ENCODE measurements at regions not wholly inside any gene's neighbourhood (a gene's known extent, or its start where the extent isn't known, plus 50 kb on each side); places are given as distances from the start of the nearest gene placed in this dataset.

DNA sequence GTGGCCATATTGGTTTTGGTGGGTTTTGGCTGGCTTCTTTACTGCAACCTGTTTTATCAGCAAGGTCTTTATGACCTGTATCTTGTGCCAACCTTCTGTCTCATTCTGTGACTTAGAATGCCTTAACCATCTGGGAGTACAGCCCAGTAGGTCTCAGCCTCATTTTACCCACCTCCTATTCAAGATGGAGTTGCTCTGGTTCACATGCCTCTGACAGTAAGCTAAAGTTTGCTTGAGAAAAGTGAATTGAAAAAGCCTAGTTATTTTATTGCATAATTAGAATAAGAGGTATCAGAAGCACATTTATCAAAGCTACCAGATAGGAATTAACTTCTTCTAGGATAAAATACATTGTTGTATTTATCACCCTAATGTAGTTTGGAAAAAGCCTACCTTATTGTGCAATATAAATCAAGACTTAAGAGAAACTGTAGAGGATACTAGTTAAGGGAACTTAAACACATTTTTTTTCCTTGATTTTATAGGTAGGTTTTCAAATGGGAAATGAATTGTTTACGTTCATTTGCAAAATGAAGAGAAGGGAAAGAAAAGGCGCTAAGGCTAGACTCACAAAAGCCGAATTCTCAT is 202.3 kb upstream of the KCNJ16 start:
- TF ChIP-seq CTCF (IDR thresholded peaks at IDR 0.05) (no peak), POLR2A (IDR thresholded peaks at IDR 0.05) (no peak)

Measured in breast epithelium (tissue), 3 donors.